ENCODE measurements at regions not wholly inside any gene's neighbourhood (a gene's known extent, or its start where the extent isn't known, plus 50 kb on each side); places are given as distances from the start of the nearest gene placed in this dataset.
A peak's percentile ranks its signal among the peaks of the same experiment; 100 is the strongest.

DNA sequence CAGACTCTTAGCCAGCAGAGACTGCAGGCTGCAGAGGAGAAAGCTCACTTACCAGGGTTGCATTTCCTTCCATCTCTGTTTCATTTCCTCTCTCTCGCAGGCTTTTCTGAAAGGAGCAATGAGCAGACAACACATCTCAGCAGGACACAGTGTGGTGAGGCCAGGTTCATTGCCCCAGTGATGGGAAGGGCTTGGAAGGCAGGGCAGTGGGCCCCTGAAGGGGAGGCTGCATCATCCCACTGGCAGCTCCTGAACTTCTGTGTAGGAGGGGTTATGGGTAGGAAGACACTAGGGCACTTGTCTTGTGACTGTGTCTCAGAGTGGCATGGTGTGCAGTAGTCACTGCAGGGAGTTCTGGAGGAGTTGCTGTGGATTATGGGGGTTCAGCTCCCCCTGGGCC lies 246.8 kb downstream of the QKI start:
- Histone ChIP-seq H3K4me1 (no peaks in the 10 kb centered on the region), H3K27ac (no peak overlapping the region), H3K36me3 (no peaks in the 10 kb centered on the region), H3K9me3 (no peaks in the 10 kb centered on the region), H3K27me3 (no peaks in the 10 kb centered on the region), H3K4me3 (no peak overlapping the region)
- 50% methylated on average over 1 of the region's 1 CpG for WGBS
- DNase-seq (ENCODE audit: low spot score in 2 of 2) = no peak
- no peak for TF ChIP-seq EP300 (IDR thresholded peaks at IDR 0.05)
- TF ChIP-seq POLR2A (IDR thresholded peaks at IDR 0.05) = no peak
- TF ChIP-seq, protein P1, sequence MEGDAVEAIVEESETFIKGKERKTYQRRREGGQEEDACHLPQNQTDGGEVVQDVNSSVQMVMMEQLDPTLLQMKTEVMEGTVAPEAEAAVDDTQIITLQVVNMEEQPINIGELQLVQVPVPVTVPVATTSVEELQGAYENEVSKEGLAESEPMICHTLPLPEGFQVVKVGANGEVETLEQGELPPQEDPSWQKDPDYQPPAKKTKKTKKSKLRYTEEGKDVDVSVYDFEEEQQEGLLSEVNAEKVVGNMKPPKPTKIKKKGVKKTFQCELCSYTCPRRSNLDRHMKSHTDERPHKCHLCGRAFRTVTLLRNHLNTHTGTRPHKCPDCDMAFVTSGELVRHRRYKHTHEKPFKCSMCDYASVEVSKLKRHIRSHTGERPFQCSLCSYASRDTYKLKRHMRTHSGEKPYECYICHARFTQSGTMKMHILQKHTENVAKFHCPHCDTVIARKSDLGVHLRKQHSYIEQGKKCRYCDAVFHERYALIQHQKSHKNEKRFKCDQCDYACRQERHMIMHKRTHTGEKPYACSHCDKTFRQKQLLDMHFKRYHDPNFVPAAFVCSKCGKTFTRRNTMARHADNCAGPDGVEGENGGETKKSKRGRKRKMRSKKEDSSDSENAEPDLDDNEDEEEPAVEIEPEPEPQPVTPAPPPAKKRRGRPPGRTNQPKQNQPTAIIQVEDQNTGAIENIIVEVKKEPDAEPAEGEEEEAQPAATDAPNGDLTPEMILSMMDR (IDR thresholded peaks at IDR 0.05) = no peak
- no peak for TF ChIP-seq POLR2AphosphoS5 (IDR thresholded peaks at IDR 0.05)

DNA sequence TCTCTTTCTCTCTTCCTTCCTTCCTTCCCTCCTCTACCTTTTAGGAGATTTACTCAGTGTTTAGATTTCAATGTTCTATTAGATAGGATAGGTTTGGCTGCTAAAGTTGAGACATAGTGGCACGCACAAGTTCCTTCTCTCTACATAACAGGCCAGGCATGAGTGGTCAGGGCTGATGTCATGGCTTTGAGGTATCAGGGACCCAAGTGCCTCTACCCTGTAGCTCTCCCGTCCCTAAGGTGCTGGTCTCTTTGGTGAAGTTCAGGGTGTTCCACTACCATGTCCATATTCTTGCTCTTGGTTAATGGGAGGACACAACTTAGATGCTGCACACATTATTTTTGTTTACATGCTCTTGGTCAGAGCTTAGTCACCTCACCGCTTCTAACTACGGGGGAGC lies 245.3 kb downstream of the QKI start:
- Histone ChIP-seq H3K27ac (no peak overlapping the region), H3K36me3 (no peaks in the 10 kb centered on the region), H3K27me3 (no peaks in the 10 kb centered on the region), H3K4me1 (no peaks in the 10 kb centered on the region), H3K4me3 (no peak overlapping the region), H3K9me3 (no peaks in the 10 kb centered on the region)
- TF ChIP-seq, protein P1 (IDR thresholded peaks at IDR 0.05) = no peak
- TF ChIP-seq EP300 (IDR thresholded peaks at IDR 0.05) (no peak), POLR2A (IDR thresholded peaks at IDR 0.05) (no peak), POLR2AphosphoS5 (IDR thresholded peaks at IDR 0.05) (no peak)
- WGBS = 90% methylated on average over 4 of the region's 4 CpGs
- no peak for DNase-seq (ENCODE audit: low spot score in 2 of 2)

DNA sequence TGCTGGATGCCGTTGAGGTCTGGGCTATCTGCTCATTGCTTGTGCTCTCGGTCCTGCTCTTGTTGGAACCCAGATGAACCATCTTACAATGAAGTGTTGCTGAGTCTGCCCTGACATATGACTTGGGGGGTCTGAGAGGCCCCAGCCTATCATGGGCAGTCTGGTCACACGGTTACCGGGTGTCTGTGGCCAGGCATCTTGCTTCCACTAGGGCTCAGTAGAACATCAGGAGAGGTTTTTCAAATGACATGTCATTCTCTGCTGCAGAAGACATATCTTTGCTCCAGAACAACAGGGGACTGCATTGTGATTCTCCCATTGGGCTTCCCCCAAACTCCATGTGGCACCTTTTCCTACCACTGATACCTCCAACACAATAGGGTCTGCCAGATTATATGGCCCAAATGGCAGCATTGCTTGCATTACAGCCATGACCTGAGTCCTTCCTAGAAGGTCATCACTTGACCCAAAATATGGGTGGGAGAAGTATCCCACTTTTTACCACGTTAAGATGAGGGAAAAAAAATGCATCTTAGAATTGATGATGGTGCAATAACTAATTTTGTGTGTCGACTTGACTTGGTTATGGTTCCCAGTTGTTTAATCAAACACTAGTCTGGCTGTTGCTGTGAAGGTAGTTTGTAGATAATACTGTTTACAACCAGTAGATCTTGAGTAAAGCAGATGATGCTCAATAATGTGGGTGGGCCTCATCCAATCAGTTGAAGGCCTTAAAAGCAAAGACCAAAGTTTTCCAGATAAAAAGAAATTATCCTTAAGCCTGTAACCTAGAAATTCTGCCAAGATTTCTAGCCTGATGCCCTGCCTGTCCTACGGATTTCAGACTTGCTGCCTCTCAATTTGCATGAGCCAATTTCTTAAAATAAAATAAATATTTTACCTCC lies 241.0 kb downstream of the QKI start:
- Histone ChIP-seq H3K4me1 (peaks cover 7% of the 10 kb centered on the region), H3K4me3 (no peak overlapping the region), H3K27ac (no peak overlapping the region), H3K36me3 (no peaks in the 10 kb centered on the region), H3K27me3 (no peaks in the 10 kb centered on the region), H3K9me3 (no peaks in the 10 kb centered on the region)
- no peak for DNase-seq (ENCODE audit: low spot score in 2 of 2)
- TF ChIP-seq EP300 (IDR thresholded peaks at IDR 0.05) (no peak), POLR2A (IDR thresholded peaks at IDR 0.05) (no peak), POLR2AphosphoS5 (IDR thresholded peaks at IDR 0.05) (no peak)
- TF ChIP-seq, protein P1 (IDR thresholded peaks at IDR 0.05) = no peak
- WGBS = 86% methylated on average over 6 of the region's 7 CpGs

DNA sequence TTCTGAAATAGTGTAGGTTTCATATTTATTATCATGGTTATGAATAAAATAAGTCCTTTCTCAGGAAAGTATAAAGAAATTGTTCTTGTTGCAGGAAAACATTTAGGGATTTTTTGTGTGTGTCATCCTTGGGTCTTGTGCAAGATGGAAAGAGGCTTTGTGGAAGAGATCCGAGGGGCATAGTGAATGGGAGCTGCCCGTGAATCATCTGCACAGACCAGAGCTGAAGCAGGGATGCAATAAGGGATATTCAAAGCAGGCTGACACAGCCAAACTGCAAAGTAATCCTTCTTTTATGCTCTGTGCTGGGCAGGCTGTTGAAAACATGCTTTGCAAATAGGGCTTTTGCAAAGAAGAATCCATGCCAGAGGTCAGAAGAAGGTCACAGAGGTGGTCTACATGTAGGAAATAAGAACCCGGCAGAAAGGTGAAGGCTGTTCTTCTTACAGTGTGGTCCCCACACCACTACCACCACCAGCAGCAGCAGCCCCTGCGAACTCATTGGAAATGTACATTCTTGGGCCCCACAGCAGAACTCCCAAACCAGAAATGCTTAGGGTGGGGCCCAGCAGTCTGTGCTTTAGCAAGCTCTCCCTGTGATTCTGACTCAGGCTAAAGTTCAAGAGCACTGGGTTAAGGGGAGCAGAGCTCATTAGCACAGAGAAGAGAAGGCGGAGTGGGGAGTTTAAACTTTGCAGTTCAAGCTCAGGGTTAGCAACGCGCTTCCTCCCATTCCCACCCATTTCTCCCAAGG lies 237.6 kb downstream of the QKI start:
- no peak for TF ChIP-seq EP300 (IDR thresholded peaks at IDR 0.05)
- H3K9me3 ChIP-seq = no peaks in the 10 kb centered on the region
- DNase-seq (ENCODE audit: low spot score in 2 of 2) = no peak
- no peaks in the 10 kb centered on the region for H3K27me3 ChIP-seq
- WGBS = 75% methylated on average over 5 of the region's 7 CpGs
- no peak overlapping the region for H3K4me3 ChIP-seq
- H3K36me3 ChIP-seq = no peaks in the 10 kb centered on the region
- H3K27ac ChIP-seq = peak overlapping the region; percentile 65
- H3K4me1 ChIP-seq = peaks cover 7% of the 10 kb centered on the region

DNA sequence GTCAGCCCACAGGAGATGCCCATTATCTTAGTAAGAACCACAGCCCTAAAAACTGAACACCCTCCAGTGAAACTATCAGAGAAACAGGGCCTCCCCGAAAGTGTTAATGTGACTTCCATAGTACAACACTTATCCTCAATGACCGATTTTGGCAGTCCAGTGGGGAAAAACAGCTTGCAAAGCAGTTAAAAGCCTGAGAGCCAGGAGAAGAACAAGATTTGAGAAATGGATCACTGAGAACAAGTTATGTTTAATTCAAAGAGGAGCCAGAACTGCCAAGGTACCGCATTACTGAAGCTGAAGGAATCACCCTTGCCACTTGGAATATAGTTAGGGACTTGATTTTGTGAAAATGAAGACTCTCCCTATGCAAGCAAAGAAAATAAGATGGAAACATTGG lies 236.9 kb downstream of the QKI start:
- Histone ChIP-seq H3K27me3 (no peaks in the 10 kb centered on the region), H3K4me3 (no peak overlapping the region), H3K27ac (peak overlapping the region; percentile 47), H3K9me3 (no peaks in the 10 kb centered on the region), H3K36me3 (no peaks in the 10 kb centered on the region), H3K4me1 (peaks cover 7% of the 10 kb centered on the region)
- 91% methylated on average over 3 of the region's 3 CpGs for WGBS
- DNase-seq (ENCODE audit: low spot score in 2 of 2) = no peak
- TF ChIP-seq, protein P1 (IDR thresholded peaks at IDR 0.05) = no peak
- TF ChIP-seq POLR2AphosphoS5 (IDR thresholded peaks at IDR 0.05) = no peak
- TF ChIP-seq EP300 (IDR thresholded peaks at IDR 0.05) = no peak
- TF ChIP-seq POLR2A (IDR thresholded peaks at IDR 0.05) = no peak
